HUES64 (cell line): ENCODE measurements at regions not wholly inside any gene's neighbourhood (a gene's known extent, or its start where the extent isn't known, plus 50 kb on each side); places are given as distances from the start of the nearest gene placed in this dataset.
"Not testable (repeated sequence)": the region's sequence is repeated elsewhere in the genome, so short reads cannot be mapped to it uniquely, and the experiment has no call there.

ENCODE experiments used
- H3K27ac ChIP-seq: 2 replicates; pipeline ENCODE4 v1.7.0; 2013; ENCODE audit warnings: low read depth, low read length, inconsistent platforms
- H3K27me3 ChIP-seq: 2 replicates; pipeline ENCODE4 v1.6.1; 2013; ENCODE audit warnings: mild to moderate bottlenecking, low read length; ENCODE audit not compliant: insufficient read depth
- H3K36me3 ChIP-seq: 2 replicates; pipeline ENCODE4 v1.6.1; 2013; ENCODE audit warnings: mild to moderate bottlenecking, low read length; ENCODE audit not compliant: insufficient read depth
- H3K4me1 ChIP-seq: 2 replicates; pipeline ENCODE4 v1.6.1; 2013; ENCODE audit warnings: mild to moderate bottlenecking, low read length, moderate library complexity; ENCODE audit not compliant: insufficient read depth
- H3K4me3 ChIP-seq: 2 replicates; pipeline ENCODE4 v1.5.1; 2013; ENCODE audit warnings: mild to moderate bottlenecking, low read length, moderate library complexity
- H3K9ac ChIP-seq: 2 replicates; pipeline ENCODE4 v1.6.1; 2013; ENCODE audit warnings: mild to moderate bottlenecking, low read depth, low read length
- H3K9me3 ChIP-seq: 2 replicates; pipeline ENCODE4 v1.6.1; 2013; ENCODE audit warnings: low read depth, low read length; ENCODE audit not compliant: insufficient read depth
- WGBS: fragments of 150-250, 120-280 bp; methylation state at CpG from one replicate; pipeline ENCODE4 v1.1.7; 2013; ENCODE audit warnings: missing lambda C conversion rate; 5-methylcytosine and 5-hydroxymethylcytosine counted together

DNA sequence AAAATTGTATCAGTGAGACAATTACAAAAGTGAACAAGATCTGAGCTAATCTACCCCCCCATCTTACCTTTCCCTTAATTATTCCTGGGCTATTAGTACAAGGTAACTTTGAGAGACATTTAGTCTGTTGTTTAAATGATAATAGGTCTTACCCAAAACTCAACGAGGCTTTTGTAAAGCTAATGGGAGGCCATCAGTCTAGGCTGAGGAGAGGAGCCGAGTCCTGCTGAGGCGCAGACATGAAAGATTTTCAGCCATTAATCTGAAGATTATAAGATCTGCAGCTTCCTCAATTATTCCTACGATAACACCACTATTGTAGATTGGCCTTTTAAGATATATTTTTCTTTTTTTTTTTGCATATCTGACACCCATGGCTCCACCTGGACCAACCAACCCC lies 810.5 kb downstream of the PCDH11X start:
- H3K27ac ChIP-seq, result peak overlapping the region; percentile 78; the same call in 1 of the 2 replicates
- not testable (repeated sequence) for H3K27me3 ChIP-seq, H3K4me1 ChIP-seq, H3K9me3 ChIP-seq, H3K36me3 ChIP-seq, H3K4me3 ChIP-seq, H3K9ac ChIP-seq
- 0% methylated on average over 1 of the region's 4 CpGs for WGBS

DNA sequence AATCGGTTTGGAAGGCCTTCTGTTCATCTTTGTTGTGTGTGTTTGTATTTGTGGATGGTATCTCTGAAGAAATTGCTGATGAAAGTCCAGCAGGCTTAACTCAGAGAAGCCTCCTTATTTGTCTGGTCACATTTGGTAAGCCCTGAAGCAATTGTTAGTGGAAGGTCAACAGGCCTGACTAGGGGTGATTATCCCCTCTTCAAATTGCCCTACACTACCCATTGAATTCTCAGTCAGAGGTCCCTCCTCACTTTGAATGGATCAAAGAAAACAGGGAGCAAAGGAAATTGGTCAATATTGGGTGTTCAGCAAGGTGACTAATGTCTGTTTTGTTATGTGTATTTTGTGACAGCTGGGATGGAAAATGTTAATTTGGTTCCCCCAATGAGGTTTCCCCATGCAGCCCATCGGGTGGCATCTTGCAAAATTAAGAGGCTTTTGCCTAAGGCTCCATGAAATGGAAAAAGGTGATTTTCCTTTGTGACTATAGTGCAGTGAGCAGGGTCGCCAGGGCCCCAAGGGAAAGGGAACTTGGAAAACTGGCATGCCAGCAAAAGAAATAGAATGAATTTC lies 811.6 kb downstream of the PCDH11X start:
- H3K9ac ChIP-seq, H3K4me1 ChIP-seq, H3K4me3 ChIP-seq, H3K27me3 ChIP-seq, H3K9me3 ChIP-seq, H3K36me3 ChIP-seq: not testable (repeated sequence)
- no CpG with 5 or more reads among the region's 3 CpGs for WGBS
- H3K27ac ChIP-seq, result peak overlapping the region; percentile 83; the same call in 1 of the 2 replicates

DNA sequence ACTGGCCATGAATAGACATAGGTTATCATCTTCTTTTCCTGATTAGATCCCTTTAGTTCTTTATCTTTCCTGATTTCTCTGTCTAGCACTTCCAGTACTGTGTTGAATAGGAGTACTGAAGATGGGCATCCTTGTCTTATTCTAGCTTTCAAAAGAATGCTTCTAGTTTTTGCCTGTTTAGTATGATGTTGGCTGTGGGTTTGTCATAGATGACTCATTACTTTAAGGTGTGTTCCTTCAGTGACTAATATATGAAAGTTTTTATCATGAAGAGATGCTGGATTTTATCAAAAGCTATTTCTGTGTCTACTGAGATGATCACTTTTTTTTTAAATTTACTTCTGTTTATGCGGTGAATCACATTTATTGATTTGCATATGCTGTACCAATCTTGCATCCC lies 832.3 kb downstream of the PCDH11X start:
- not testable (repeated sequence) for H3K4me3 ChIP-seq, H3K9me3 ChIP-seq, H3K9ac ChIP-seq, H3K27ac ChIP-seq, H3K27me3 ChIP-seq, H3K36me3 ChIP-seq, H3K4me1 ChIP-seq
- WGBS, result no CpG with 5 or more reads among the region's 1 CpG

DNA sequence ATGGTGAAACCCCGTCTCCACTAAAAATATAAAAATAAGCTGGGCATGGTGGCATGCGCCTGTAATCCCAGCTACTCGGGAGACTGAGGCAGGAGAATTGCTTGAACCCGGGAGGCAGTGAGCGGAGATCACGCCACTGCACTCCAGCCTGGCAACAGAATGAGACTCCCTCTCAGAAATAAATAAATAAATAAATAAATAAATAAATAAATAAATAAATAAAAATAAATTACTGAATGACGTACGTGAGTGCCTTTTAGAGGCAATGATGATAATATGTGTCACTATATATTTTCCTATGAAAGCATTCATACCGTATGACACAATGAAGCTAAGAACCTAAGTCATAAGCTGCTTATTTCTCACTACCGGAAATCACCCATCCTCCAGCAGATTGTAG lies 847.5 kb downstream of the PCDH11X start:
- not testable (repeated sequence) for H3K27me3 ChIP-seq, H3K9ac ChIP-seq, H3K4me3 ChIP-seq, H3K27ac ChIP-seq, H3K9me3 ChIP-seq, H3K36me3 ChIP-seq, H3K4me1 ChIP-seq
- 92% methylated on average over 6 of the region's 10 CpGs for WGBS

DNA sequence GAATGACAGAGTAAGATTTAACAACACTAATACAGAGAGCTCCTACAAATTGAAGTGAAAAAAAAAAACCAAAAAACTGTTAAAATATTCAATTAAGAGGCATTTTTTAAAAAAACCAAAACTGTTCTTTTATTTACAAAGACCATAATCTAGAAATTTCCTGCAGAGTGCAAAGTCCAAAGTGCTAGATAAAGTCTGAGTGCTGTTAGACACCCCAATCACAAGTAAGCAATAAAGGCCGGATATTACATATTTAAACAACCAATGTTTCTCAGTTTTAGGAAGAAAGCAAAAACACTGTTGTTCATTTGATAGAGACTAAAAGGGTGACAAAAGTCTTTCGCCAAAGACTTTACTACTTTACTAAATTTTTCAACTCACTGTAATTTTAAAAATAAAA lies 878.4 kb downstream of the PCDH11X start:
- not testable (repeated sequence) for H3K9ac ChIP-seq, H3K9me3 ChIP-seq, H3K36me3 ChIP-seq, H3K4me3 ChIP-seq, H3K27me3 ChIP-seq, H3K27ac ChIP-seq, H3K4me1 ChIP-seq
- no CpG with 5 or more reads among the region's 2 CpGs for WGBS

DNA sequence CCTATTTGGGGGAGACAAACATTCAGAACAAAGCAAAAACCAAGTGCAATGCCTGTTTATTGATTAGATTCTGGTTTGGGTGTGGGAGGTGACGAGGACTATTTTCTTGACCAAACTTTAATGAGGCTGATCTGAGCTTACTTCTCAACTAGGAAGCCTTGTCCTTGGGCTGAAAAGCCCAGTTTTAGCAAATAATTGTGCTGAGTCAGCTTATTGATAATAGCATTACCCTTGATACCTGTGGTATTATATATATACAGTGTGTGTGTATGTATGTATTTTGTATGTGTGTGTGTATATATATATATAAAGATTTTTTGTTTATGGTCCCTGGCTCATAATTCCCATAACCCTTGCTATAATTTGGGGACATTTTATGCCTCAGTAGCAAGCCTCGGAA lies 880.6 kb downstream of the PCDH11X start:
- not testable (repeated sequence) for H3K9me3 ChIP-seq, H3K27me3 ChIP-seq, H3K27ac ChIP-seq, H3K4me1 ChIP-seq, H3K9ac ChIP-seq, H3K36me3 ChIP-seq, H3K4me3 ChIP-seq
- WGBS, result 100% methylated on average over 1 of the region's 2 CpGs

DNA sequence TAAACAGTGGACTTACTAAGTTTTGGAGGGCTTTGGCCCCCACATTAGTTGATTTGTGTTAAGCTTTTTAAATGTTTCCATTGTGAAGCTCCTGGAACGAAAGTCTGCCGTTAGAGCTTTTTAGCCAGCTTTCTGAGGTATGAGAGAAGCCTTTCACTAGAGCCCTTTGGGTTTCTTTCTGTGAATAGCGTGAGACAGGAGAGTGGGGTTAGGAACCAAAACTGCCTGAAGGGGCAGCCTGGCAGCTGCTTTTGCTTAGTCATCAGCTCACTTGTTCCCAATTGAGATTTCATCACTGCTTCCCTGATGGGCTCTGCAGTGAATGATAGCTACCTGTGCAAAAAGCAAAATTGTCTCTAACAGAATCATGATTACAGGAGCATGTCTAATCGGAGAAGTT lies 913.6 kb downstream of the PCDH11X start:
- H3K9me3 ChIP-seq, H3K27me3 ChIP-seq, H3K4me1 ChIP-seq, H3K27ac ChIP-seq, H3K9ac ChIP-seq, H3K4me3 ChIP-seq, H3K36me3 ChIP-seq: not testable (repeated sequence)
- 93% methylated on average over 3 of the region's 4 CpGs for WGBS

DNA sequence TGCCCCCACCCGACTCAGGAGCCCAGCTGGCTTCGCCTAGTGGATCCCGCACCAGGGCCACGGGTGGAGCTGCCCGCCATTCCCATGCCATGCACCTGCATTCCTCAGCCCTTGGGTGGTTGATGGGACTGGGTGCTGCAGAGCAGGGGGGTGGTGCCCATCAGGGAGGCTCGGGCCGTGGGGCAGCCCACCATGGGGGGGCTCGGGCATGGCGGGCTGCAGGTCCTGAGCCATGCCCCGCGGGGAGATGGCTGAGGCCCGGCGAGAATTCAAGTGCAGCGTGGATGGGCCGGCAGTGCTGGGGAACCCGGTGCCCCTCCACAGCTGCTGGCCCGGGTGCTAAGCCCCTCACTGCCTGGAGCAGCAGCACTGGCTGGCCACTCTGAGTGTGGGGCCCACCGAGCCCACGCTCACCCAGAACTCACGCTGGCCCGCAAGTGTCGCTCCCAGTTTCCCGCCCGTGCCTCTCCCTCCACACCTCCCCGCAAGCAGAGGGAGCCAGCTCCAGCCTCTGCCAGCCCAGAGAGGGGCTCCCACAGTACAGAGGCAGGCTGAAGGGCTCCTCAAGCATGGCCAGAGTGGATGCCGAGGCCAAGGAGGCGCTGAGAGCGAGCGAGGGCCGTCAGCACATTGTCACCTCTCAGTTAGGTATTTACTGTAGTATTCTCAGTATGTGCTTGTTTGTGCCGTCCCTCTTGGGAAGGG lies 920.4 kb downstream of the PCDH11X start:
- H3K9ac ChIP-seq, H3K27ac ChIP-seq, H3K4me1 ChIP-seq, H3K9me3 ChIP-seq, H3K4me3 ChIP-seq, H3K27me3 ChIP-seq, H3K36me3 ChIP-seq: not testable (repeated sequence)
- 96% methylated on average over 27 of the region's 31 CpGs for WGBS

DNA sequence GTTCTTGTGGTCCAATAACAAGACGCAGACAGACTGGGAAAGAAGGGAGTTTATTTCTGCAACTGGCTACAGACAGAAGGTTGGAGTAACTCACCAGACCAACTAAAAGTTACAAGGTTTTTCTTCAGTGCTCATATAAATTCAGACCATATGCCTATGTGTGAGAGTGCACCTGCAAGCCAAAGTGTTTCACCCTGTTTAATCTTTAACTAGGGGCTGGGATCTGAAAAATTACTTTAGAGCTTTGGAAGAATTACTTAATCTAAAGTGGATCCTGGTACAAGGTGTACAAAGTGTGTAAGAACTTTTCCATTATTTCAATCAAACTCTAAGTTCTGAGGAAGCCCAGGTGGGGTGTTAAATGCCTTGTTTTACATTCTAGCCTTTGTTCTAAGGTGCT lies 930.6 kb downstream of the PCDH11X start:
- 80% methylated on average over 1 of the region's 1 CpG for WGBS
- H3K4me1 ChIP-seq, H3K36me3 ChIP-seq: not testable (repeated sequence)

More for the DNA sequence above, 930.6 kb downstream of the PCDH11X start:
- not testable (repeated sequence) for H3K9me3 ChIP-seq, H3K27ac ChIP-seq, H3K27me3 ChIP-seq, H3K9ac ChIP-seq, H3K4me3 ChIP-seq
